CD14-positive monocyte (primary cell): ENCODE measurements at regions not wholly inside any gene's neighbourhood (a gene's known extent, or its start where the extent isn't known, plus 50 kb on each side); places are given as distances from the start of the nearest gene placed in this dataset.

ENCODE experiments used
- DNase-seq, 3 donors: peaks; one replicate each; pipeline ENCODE4 v3.0.0-alpha.2; 2011 to 2022
- H2AFZ ChIP-seq: 2 replicates; pipeline ENCODE4 v1.6.0; 2012; ENCODE audit warnings: mild to moderate bottlenecking, low read depth, low read length, inconsistent platforms; ENCODE audit not compliant: insufficient read depth, poor library complexity, severe bottlenecking
- H3K27ac ChIP-seq, 2 donors: 1 replicate in 1 of 2; 2 replicates in 1 of 2; pipeline ENCODE4 v1.5.1; 2012 to 2013; ENCODE audit warnings: low read length in 2 of 2, control low read depth in 1 of 2, inconsistent platforms in 1 of 2, low read depth in 1 of 2, mild to moderate bottlenecking in 1 of 2
- H3K27me3 ChIP-seq, 2 donors: one replicate each; pipeline versions ENCODE4 v1.6.0 to v1.6.1; 2011 to 2013; ENCODE audit warnings: low read length in 2 of 2; ENCODE audit not compliant: control insufficient read depth in 2 of 2, insufficient read depth in 2 of 2
- H3K36me3 ChIP-seq, 2 donors: replicated peaks in 1 of 2; 1 replicate in 1 of 2; 2 replicates in 1 of 2; pipeline versions ENCODE4 v1.5.1 to v1.6.1; 2012 to 2013; ENCODE audit warnings: low read length in 2 of 2, control low read depth in 1 of 2, inconsistent platforms in 1 of 2, mild to moderate bottlenecking in 1 of 2; ENCODE audit not compliant: insufficient read depth in 2 of 2, control insufficient read depth in 1 of 2
- H3K4me1 ChIP-seq, 2 donors: 1 replicate in 1 of 2; 2 replicates in 1 of 2; pipeline versions ENCODE4 v1.5.1 to v1.6.1; 2012 to 2013; ENCODE audit warnings: low read length in 2 of 2, control low read depth in 1 of 2, inconsistent platforms in 1 of 2, mild to moderate bottlenecking in 1 of 2, moderate library complexity in 1 of 2; ENCODE audit not compliant: insufficient read depth in 2 of 2, control insufficient read depth in 1 of 2
- H3K4me2 ChIP-seq: replicated peaks from 2 replicates; pipeline ENCODE3; 2012; ENCODE audit warnings: low read length, moderate library complexity, mild to moderate bottlenecking; ENCODE audit not compliant: poor library complexity, severe bottlenecking; ENCODE audit errors: extremely low read depth
- H3K4me3 ChIP-seq, 3 experiments: fragments of 200-600 bp in 1 of 3; sonication (generic) in 1 of 3; replicated peaks in 1 of 3; 1 replicate in 2 of 3; 2 replicates in 1 of 3; pipeline ENCODE4 v1.5.1; 2011 to 2013; ENCODE audit warnings: low read length in 3 of 3, mild to moderate bottlenecking in 3 of 3, control low read depth in 2 of 3, low read depth in 2 of 3, inconsistent platforms in 1 of 3, moderate library complexity in 1 of 3
- H3K79me2 ChIP-seq: 2 replicates; pipeline ENCODE4 v1.6.0; 2012; ENCODE audit warnings: mild to moderate bottlenecking, control low read depth, inconsistent platforms, low read length, moderate library complexity; ENCODE audit not compliant: insufficient read depth
- H3K9ac ChIP-seq: 2 replicates; pipeline ENCODE4 v1.6.0; 2017; ENCODE audit warnings: low read length, mild to moderate bottlenecking; ENCODE audit not compliant: insufficient read depth, poor library complexity, severe bottlenecking
- H3K9me3 ChIP-seq, 2 donors: replicated peaks in 1 of 2; 1 replicate in 1 of 2; 2 replicates in 1 of 2; pipeline versions ENCODE4 v1.5.1 to v1.6.1; 2012 to 2013; ENCODE audit warnings: low read length in 2 of 2, control low read depth in 1 of 2; ENCODE audit not compliant: control insufficient read depth in 1 of 2, insufficient read depth in 1 of 2
- H4K20me1 ChIP-seq: 2 replicates; pipeline ENCODE4 v1.6.0; 2012; ENCODE audit warnings: mild to moderate bottlenecking, low read length, control low read depth, moderate library complexity; ENCODE audit not compliant: insufficient read depth
- H3K27ac Mint-ChIP-seq, 7 donors: one replicate each; pipeline ENCODE4 v1.8.0; 2020; ENCODE audit warnings: mild to moderate bottlenecking in 7 of 7, mixed read lengths in 7 of 7, moderate library complexity in 6 of 7, inconsistent platforms in 2 of 7
- H3K27me3 Mint-ChIP-seq, 3 donors: one replicate each; pipeline ENCODE4 v1.8.0; 2021 to 2022; ENCODE audit warnings: low read depth in 3 of 3, mild to moderate bottlenecking in 3 of 3, mixed read lengths in 3 of 3, moderate library complexity in 3 of 3, inconsistent platforms in 1 of 3
- H3K36me3 Mint-ChIP-seq, 2 donors: one replicate each; pipeline ENCODE4 v1.8.0; 2020; ENCODE audit warnings: mixed read lengths in 2 of 2, inconsistent platforms in 1 of 2, mild to moderate bottlenecking in 1 of 2
- H3K4me1 Mint-ChIP-seq: one replicate; pipeline ENCODE4 v1.8.0; 2020; ENCODE audit warnings: mild to moderate bottlenecking, mixed read lengths
- H3K4me3 Mint-ChIP-seq, 2 donors: one replicate each; pipeline ENCODE4 v1.8.0; 2020; ENCODE audit warnings: mild to moderate bottlenecking in 2 of 2, mixed read lengths in 2 of 2, moderate library complexity in 1 of 2
- H3K9me3 Mint-ChIP-seq, 7 donors: one replicate each; pipeline ENCODE4 v1.8.0; 2020 to 2022; ENCODE audit warnings: mixed read lengths in 7 of 7, mild to moderate bottlenecking in 6 of 7, moderate library complexity in 6 of 7, inconsistent platforms in 2 of 7
- CTCF ChIP-seq: fragments of 200-600 bp; IDR thresholded peaks from one replicate; pipeline ENCODE4 v1.8.0; 2022; ENCODE audit warnings: antibody characterized with exemption, mild to moderate bottlenecking
- WGBS: methylation state at CpG from one replicate; pipeline ENCODE4 v1.1.5; 2013; ENCODE audit warnings: missing lambda C conversion rate; ENCODE audit not compliant: insufficient coverage; 5-methylcytosine and 5-hydroxymethylcytosine counted together
- intact Hi-C, 2 donors: fragments of 100-400 bp; cut with micrococcal nuclease; formaldehyde crosslinking; loops; one replicate each; pipeline versions ENCODE4 v1.15.0 to v1.15.1; 2023

GRCh38 chr2:105150231-105150630, 91.3 kb upstream of the GPR45 start:
- H3K27ac Mint-ChIP-seq = no peak overlapping the region
- WGBS = 82% methylated on average over 2 of the region's 3 CpGs

GRCh38 chr2:105154119-105154818, 87.3 kb upstream of the GPR45 start:
- H3K4me1 ChIP-seq = no peaks in the 10 kb centered on the region
- WGBS = 92% methylated on average over 2 of the region's 5 CpGs
- no peak overlapping the region for H3K27ac ChIP-seq
- H3K79me2 ChIP-seq = no peaks in the 10 kb centered on the region
- TF ChIP-seq CTCF = no peak
- H3K9me3 Mint-ChIP-seq = peaks cover 4 to 18% (median 7%) of the 10 kb centered on the region in 7 donors
- H3K36me3 ChIP-seq = no peaks in the 10 kb centered on the region
- no peak overlapping the region for H3K4me3 ChIP-seq
- no peak overlapping the region for H3K4me3 Mint-ChIP-seq
- peaks cover 0 to 8% (median 4%) of the 10 kb centered on the region in 3 donors for H3K27me3 Mint-ChIP-seq
- no peak overlapping the region for H2AFZ ChIP-seq
- no peak overlapping the region for H3K9ac ChIP-seq
- H3K4me2 ChIP-seq = no peak overlapping the region
- H3K4me1 Mint-ChIP-seq = no peaks in the 10 kb centered on the region
- H3K27ac Mint-ChIP-seq = no peak overlapping the region
- DNase-seq = no peak
- no peaks in the 10 kb centered on the region for H3K9me3 ChIP-seq
- no peaks in the 10 kb centered on the region for H4K20me1 ChIP-seq
- no peaks in the 10 kb centered on the region for H3K27me3 ChIP-seq
- intact Hi-C loops = no loop called here
- H3K36me3 Mint-ChIP-seq = no peaks in the 10 kb centered on the region

More at GRCh38 chr2:105150231-105150630, 91.3 kb upstream of the GPR45 start:
- Mint-ChIP-seq H3K9me3 (peaks cover 0 to 2% (median 0%) of the 10 kb centered on the region in 7 donors), H3K36me3 (no peaks in the 10 kb centered on the region), H3K4me1 (no peaks in the 10 kb centered on the region), H3K4me3 (no peak overlapping the region), H3K27me3 (peaks cover 9 to 26% (median 11%) of the 10 kb centered on the region in 3 donors)
- no peaks in the 10 kb centered on the region for H4K20me1 ChIP-seq
- H2AFZ ChIP-seq = no peak overlapping the region
- H3K4me2 ChIP-seq = no peak overlapping the region
- no peaks in the 10 kb centered on the region for H3K9me3 ChIP-seq
- no peak for DNase-seq
- no peaks in the 10 kb centered on the region for H3K4me1 ChIP-seq
- intact Hi-C loops = no loop called here
- no peak overlapping the region for H3K27ac ChIP-seq
- no peaks in the 10 kb centered on the region for H3K36me3 ChIP-seq
- peaks cover 8 to 20% of the 10 kb centered on the region in 2 donors for H3K27me3 ChIP-seq
- no peak overlapping the region for H3K4me3 ChIP-seq
- H3K9ac ChIP-seq = no peak overlapping the region
- no peak for TF ChIP-seq CTCF
- H3K79me2 ChIP-seq = no peaks in the 10 kb centered on the region
